DND-41 (cell line): ENCODE measurements at regions not wholly inside any gene's neighbourhood (a gene's known extent, or its start where the extent isn't known, plus 50 kb on each side); places are given as distances from the start of the nearest gene placed in this dataset.
"Not testable (repeated sequence)": the region's sequence is repeated elsewhere in the genome, so short reads cannot be mapped to it uniquely, and the experiment has no call there.

ENCODE experiments used
- ATAC-seq: fragments of 200-7000 bp; cut with Tn5 transposase; 3 replicates; pipeline ENCODE4 v1.9.1; 2021; ENCODE audit warnings: low read depth; ENCODE audit not compliant: insufficient read depth
- DNase-seq: peaks from one replicate; pipeline ENCODE4 v3.0.0-alpha.2; 2020
- H2AFZ ChIP-seq: 2 replicates; pipeline ENCODE4 v1.6.0; 2012; ENCODE audit warnings: low read depth, low read length
- H3K27ac ChIP-seq: 2 replicates; pipeline ENCODE4 v1.5.1; 2012; ENCODE audit warnings: low read length, inconsistent platforms
- H3K27me3 ChIP-seq: fragments of 200-600 bp; sonication (generic); 2 replicates; pipeline ENCODE4 v1.6.0; 2012; ENCODE audit warnings: low read length, mild to moderate bottlenecking, inconsistent platforms; ENCODE audit not compliant: insufficient read depth, poor library complexity
- H3K36me3 ChIP-seq: 2 replicates; pipeline ENCODE4 v1.5.1; 2012; ENCODE audit warnings: low read length, inconsistent platforms; ENCODE audit not compliant: insufficient read depth
- H3K4me1 ChIP-seq: 2 replicates; pipeline ENCODE4 v1.5.1; 2012; ENCODE audit warnings: mild to moderate bottlenecking, low read length; ENCODE audit not compliant: insufficient read depth
- H3K4me2 ChIP-seq: 2 replicates; pipeline ENCODE4 v1.6.0; 2012; ENCODE audit warnings: mild to moderate bottlenecking, moderate library complexity, low read length, inconsistent platforms; ENCODE audit not compliant: insufficient read depth
- H3K4me3 ChIP-seq, 2 experiments: fragments of 200-600 bp in 1 of 2; shearing (Covaris generic) in 1 of 2; 2 replicates each; pipeline ENCODE4 v1.5.1; 2012 to 2016; ENCODE audit warnings: inconsistent platforms in 2 of 2, low read length in 2 of 2, mild to moderate bottlenecking in 2 of 2, low read depth in 1 of 2, moderate library complexity in 1 of 2
- H3K79me2 ChIP-seq: 2 replicates; pipeline ENCODE4 v1.6.0; 2012; ENCODE audit warnings: low read length, inconsistent platforms; ENCODE audit not compliant: insufficient read depth
- H3K9ac ChIP-seq: 2 replicates; pipeline ENCODE4 v1.6.0; 2012; ENCODE audit warnings: low read depth, mild to moderate bottlenecking, inconsistent platforms, low read length, moderate library complexity
- H3K9me3 ChIP-seq: 2 replicates; pipeline ENCODE4 v1.5.1; 2012; ENCODE audit warnings: low read length, moderate library complexity, mild to moderate bottlenecking, inconsistent platforms; ENCODE audit not compliant: insufficient read depth, severe bottlenecking
- H4K20me1 ChIP-seq: 2 replicates; pipeline ENCODE4 v1.6.0; 2012; ENCODE audit warnings: low read length; ENCODE audit not compliant: insufficient read depth
- EZH2 ChIP-seq: IDR thresholded peaks from 3 replicates; pipeline ENCODE4 v1.6.1; 2012; ENCODE audit warnings: borderline replicate concordance, low read depth, mild to moderate bottlenecking, moderate library complexity, low read length, inconsistent platforms; ENCODE audit not compliant: severe bottlenecking
- TF ChIP-seq, protein P1 (sequence below): IDR thresholded peaks from 2 replicates; pipeline ENCODE4 v1.5.1; 2012; ENCODE audit warnings: borderline replicate concordance, low read length, moderate library complexity, mild to moderate bottlenecking; ENCODE audit not compliant: poor library complexity, severe bottlenecking; ENCODE audit errors: extremely low read depth

GRCh38 chr6:95877480-95877879 lies 138.3 kb upstream of the FUT9 start:
- no peaks in the 10 kb centered on the region for H3K27me3 ChIP-seq
- DNase-seq (no peak), ATAC-seq (no peak)
- H3K4me3 ChIP-seq, result no peak overlapping the region
- H3K4me2 ChIP-seq, result no peak overlapping the region
- H3K79me2 ChIP-seq, result no peaks in the 10 kb centered on the region
- no peak overlapping the region for H3K9ac ChIP-seq
- H3K36me3 ChIP-seq, result no peaks in the 10 kb centered on the region
- H3K4me1 ChIP-seq, result no peaks in the 10 kb centered on the region
- no peak overlapping the region for H3K27ac ChIP-seq
- TF ChIP-seq, protein P1, sequence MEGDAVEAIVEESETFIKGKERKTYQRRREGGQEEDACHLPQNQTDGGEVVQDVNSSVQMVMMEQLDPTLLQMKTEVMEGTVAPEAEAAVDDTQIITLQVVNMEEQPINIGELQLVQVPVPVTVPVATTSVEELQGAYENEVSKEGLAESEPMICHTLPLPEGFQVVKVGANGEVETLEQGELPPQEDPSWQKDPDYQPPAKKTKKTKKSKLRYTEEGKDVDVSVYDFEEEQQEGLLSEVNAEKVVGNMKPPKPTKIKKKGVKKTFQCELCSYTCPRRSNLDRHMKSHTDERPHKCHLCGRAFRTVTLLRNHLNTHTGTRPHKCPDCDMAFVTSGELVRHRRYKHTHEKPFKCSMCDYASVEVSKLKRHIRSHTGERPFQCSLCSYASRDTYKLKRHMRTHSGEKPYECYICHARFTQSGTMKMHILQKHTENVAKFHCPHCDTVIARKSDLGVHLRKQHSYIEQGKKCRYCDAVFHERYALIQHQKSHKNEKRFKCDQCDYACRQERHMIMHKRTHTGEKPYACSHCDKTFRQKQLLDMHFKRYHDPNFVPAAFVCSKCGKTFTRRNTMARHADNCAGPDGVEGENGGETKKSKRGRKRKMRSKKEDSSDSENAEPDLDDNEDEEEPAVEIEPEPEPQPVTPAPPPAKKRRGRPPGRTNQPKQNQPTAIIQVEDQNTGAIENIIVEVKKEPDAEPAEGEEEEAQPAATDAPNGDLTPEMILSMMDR, result no peak
- no peak for TF ChIP-seq EZH2
- H3K9me3 ChIP-seq, result no peaks in the 10 kb centered on the region
- H2AFZ ChIP-seq, result no peak overlapping the region
- no peaks in the 10 kb centered on the region for H4K20me1 ChIP-seq

- Histone ChIP-seq H3K4me3 (no peak overlapping the region), H3K79me2 (no peaks in the 10 kb centered on the region), H3K9ac (no peak overlapping the region), H3K27ac (no peak overlapping the region), H3K27me3 (no peaks in the 10 kb centered on the region), H3K36me3 (no peaks in the 10 kb centered on the region), H3K4me1 (no peaks in the 10 kb centered on the region), H3K9me3 (no peaks in the 10 kb centered on the region), H2AFZ (no peak overlapping the region), H4K20me1 (no peaks in the 10 kb centered on the region), H3K4me2 (no peak overlapping the region)
- TF ChIP-seq, protein P1, result no peak
- TF ChIP-seq EZH2, result no peak
- ATAC-seq (no peak), DNase-seq (no peak)
These were observed 135.9 kb upstream of the FUT9 start for GRCh38 chr6:95879856-95880255.

GRCh38 chr6:95882371-95882770 lies 133.4 kb upstream of the FUT9 start:
- TF ChIP-seq, protein P1, result no peak
- no peak for TF ChIP-seq EZH2
- DNase-seq (no peak), ATAC-seq (no peak)
- Histone ChIP-seq H3K9ac (no peak overlapping the region), H4K20me1 (no peaks in the 10 kb centered on the region), H3K4me2 (no peak overlapping the region), H3K4me3 (no peak overlapping the region), H3K27ac (no peak overlapping the region), H3K9me3 (no peaks in the 10 kb centered on the region), H3K79me2 (no peaks in the 10 kb centered on the region), H3K4me1 (no peaks in the 10 kb centered on the region), H2AFZ (no peak overlapping the region), H3K27me3 (no peaks in the 10 kb centered on the region), H3K36me3 (no peaks in the 10 kb centered on the region)

DNA sequence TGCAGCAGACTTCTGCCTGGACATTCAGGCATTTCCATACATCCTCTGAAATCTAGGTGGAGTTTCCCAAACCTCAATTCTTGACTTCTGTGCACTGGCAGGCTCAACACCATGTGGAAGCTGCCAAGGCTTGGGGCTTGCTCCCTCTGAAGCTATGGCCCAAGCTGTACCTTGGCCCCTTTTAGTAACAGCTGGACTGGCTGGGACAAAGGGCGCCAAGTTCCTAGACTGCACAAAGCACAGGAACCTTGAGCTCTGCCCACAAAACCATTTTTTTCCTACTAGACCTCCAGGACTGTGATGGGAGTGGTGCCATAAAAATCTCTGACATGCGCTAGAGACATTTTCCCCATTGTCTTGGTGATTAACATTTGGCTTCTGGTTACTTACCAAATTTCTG lies 127.1 kb upstream of the FUT9 start:
- not testable (repeated sequence) for H3K79me2 ChIP-seq, H3K36me3 ChIP-seq, H3K4me3 ChIP-seq, H3K9me3 ChIP-seq, ATAC-seq, H2AFZ ChIP-seq, H3K27ac ChIP-seq, H3K4me1 ChIP-seq, H3K9ac ChIP-seq, DNase-seq, H3K27me3 ChIP-seq, H3K4me2 ChIP-seq, H4K20me1 ChIP-seq
